NT2/D1 (cell line): ENCODE measurements at regions not wholly inside any gene's neighbourhood (a gene's known extent, or its start where the extent isn't known, plus 50 kb on each side); places are given as distances from the start of the nearest gene placed in this dataset.
A peak's percentile ranks its signal among the peaks of the same experiment; 100 is the strongest.
"Not testable (repeated sequence)": the region's sequence is repeated elsewhere in the genome, so short reads cannot be mapped to it uniquely, and the experiment has no call there.

ENCODE experiments used
- DNase-seq: peaks from one replicate; pipeline ENCODE4 v3.0.0-alpha.2; 2011; ENCODE audit warnings: low read depth, low spot score
- H3K27me3 ChIP-seq: 2 replicates; pipeline ENCODE4 v1.6.0; 2011; ENCODE audit warnings: mild to moderate bottlenecking; ENCODE audit not compliant: insufficient read length, insufficient read depth
- H3K36me3 ChIP-seq: 2 replicates; pipeline ENCODE4 v1.6.1; 2011; ENCODE audit warnings: mild to moderate bottlenecking, low read length, mixed read lengths; ENCODE audit not compliant: insufficient read depth, insufficient read length
- H3K4me1 ChIP-seq: 2 replicates; pipeline ENCODE4 v1.5.1; 2011; ENCODE audit not compliant: insufficient read depth, insufficient read length
- H3K4me3 ChIP-seq: 2 replicates; pipeline ENCODE4 v1.5.1; 2011; ENCODE audit warnings: low read depth; ENCODE audit not compliant: insufficient read length
- H3K9ac ChIP-seq: 2 replicates; pipeline ENCODE4 v1.6.0; 2011; ENCODE audit warnings: low read depth; ENCODE audit not compliant: insufficient read length
- H3K9me3 ChIP-seq: 2 replicates; pipeline ENCODE4 v1.5.1; 2011; ENCODE audit warnings: mild to moderate bottlenecking, low read length; ENCODE audit not compliant: insufficient read depth
- SUZ12 ChIP-seq: IDR thresholded peaks from 2 replicates; pipeline ENCODE4 v1.6.1; 2011; ENCODE audit not compliant: insufficient read length, insufficient read depth; ENCODE audit errors: extremely low read depth
- YY1 ChIP-seq: IDR thresholded peaks from 2 replicates; pipeline ENCODE4 v1.6.1; 2011; ENCODE audit not compliant: insufficient read length, insufficient read depth
- ZNF274 ChIP-seq: IDR thresholded peaks from 2 replicates; pipeline ENCODE4 v1.6.1; 2011; ENCODE audit warnings: mild to moderate bottlenecking, low read depth, low read length

DNA sequence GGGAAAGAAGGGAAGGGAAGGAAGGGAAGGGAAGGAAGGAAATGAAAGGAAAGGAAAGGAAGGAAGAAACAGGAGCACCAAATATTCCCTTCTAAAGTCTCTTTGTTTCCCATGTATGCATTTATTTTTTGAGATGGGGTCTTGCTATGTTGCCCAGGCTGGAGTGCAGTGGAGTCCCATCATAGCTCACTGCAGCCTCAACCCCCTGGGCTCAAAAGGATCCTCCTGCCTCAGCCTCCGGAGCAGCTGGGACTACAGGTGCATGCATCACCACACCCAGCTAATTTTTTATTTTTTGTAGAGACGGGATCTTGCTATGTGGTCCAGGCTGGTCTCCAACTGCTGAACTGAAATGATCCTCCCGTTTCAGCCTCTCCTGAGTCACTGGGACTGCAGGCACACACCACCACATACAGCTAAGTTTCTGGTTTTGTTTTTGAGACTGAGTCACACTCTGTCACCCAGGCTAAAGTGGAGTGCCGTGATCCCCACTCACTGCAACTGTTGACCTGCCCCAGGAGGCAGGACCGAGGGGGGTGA is 102.8 kb downstream of the CRLF2 start:
- Histone ChIP-seq H3K4me3 (no peak overlapping the region), H3K4me1 (peaks cover 11% of the 10 kb centered on the region), H3K36me3 (no peaks in the 10 kb centered on the region), H3K9me3 (no peaks in the 10 kb centered on the region), H3K27me3 (peaks cover 30% of the 10 kb centered on the region), H3K9ac (no peak overlapping the region)
- no peak for DNase-seq
- TF ChIP-seq SUZ12: no peak
- TF ChIP-seq YY1: no peak
- no peak for TF ChIP-seq ZNF274

- peak; percentile 85 for DNase-seq
- no peak for TF ChIP-seq ZNF274
- TF ChIP-seq YY1: no peak
- no peak for TF ChIP-seq SUZ12
- Histone ChIP-seq H3K9me3 (no peaks in the 10 kb centered on the region), H3K9ac (peak overlapping the region; percentile 52), H3K4me3 (no peak overlapping the region), H3K36me3 (no peaks in the 10 kb centered on the region), H3K4me1 (peaks cover 11% of the 10 kb centered on the region), H3K27me3 (peaks cover 30% of the 10 kb centered on the region)
These were observed 103.7 kb downstream of the CRLF2 start for GRCh38 chrX:1108501-1109445.

DNA sequence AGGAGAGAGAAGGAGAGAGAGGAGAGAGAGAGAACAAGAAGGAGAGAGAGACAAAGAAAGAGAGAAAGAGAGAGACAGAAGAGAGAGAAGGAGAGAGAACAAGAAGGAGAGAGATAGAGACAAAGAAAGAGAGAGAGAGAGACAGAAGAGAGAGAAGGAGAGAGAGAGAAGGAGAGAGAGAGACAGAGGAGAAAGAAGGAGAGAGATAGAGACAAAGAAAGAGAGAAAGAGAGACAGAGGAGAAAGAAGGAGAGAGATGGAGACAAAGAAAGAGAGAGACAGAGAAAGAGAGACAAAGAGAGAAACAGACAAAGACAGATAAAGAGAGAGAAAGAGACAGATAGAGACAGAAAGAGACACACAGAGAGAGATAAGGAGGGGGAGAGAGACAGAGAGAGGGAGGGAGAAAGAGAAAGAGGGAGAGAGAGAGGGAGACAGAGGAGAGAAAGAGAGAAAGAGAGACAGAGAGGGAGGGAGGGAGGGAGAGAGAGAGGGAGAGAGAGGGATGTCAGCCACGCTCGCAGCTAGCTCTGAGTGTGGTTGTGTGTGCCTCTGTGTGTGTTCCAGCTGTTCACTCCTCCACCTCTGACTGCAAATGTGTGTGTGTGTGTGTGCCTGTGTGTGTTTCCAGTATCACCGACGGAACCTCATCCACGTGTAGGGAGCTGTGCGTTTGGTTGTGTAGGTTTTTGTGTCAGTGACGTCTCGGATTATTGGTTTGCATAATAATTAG is 105.8 kb downstream of the CRLF2 start:
- DNase-seq: no peak
- Histone ChIP-seq H3K36me3 (no peaks in the 10 kb centered on the region), H3K9me3 (no peaks in the 10 kb centered on the region), H3K9ac (no peak overlapping the region), H3K4me3 (no peak overlapping the region), H3K27me3 (peaks cover 35% of the 10 kb centered on the region), H3K4me1 (peaks cover 11% of the 10 kb centered on the region)
- TF ChIP-seq ZNF274 (no peak), YY1 (no peak), SUZ12 (no peak)

DNA sequence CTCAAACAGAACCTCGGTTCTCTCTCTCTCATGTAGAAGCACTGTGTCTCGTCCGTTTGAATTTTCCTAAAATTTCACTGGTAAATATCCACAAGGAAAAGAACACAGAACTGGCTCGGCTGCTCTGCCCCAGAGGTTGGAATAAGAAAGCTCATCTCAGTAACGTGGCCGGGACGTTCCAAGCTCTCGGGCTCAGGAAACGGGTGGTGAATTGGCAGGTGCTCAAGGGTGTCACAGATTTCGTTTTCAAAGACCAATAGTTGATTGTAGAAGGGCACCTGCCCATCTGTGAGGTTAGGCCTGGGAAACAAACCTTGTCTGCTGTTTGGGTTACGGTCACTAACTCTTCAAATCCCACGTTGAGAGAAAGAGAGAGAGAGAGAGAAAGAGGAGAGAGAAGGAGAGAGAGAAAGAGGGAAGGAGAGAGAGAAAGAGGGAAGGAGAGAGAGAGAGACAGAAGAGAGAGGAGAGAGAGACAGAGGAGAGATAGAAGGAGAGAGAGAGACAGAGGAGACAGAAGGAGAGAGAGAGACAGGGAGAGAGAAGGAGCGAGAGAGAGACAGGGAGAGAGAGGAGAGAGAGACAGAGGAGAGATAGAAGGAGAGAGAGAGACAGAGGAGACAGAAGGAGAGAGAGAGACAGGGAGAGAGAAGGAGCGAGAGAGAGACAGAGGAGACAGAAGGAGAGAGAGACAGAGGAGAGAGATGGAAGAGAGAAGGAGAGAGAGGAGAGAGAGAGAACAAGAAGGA is 106.6 kb downstream of the CRLF2 start:
- no peak overlapping the region for H3K9ac ChIP-seq
- H3K27me3 ChIP-seq: peaks cover 37% of the 10 kb centered on the region
- no peak for DNase-seq
- H3K4me1 ChIP-seq: peaks cover 9% of the 10 kb centered on the region
- TF ChIP-seq SUZ12 (no peak), YY1 (no peak), ZNF274 (no peak)
- no peak overlapping the region for H3K4me3 ChIP-seq
- no peaks in the 10 kb centered on the region for H3K9me3 ChIP-seq
- no peaks in the 10 kb centered on the region for H3K36me3 ChIP-seq

GRCh38 chrX:1105031-1105430 is 107.4 kb downstream of the CRLF2 start:
- H3K27me3 ChIP-seq: peaks cover 37% of the 10 kb centered on the region
- H3K4me3 ChIP-seq, H3K9ac ChIP-seq, H3K9me3 ChIP-seq, H3K36me3 ChIP-seq, H3K4me1 ChIP-seq, DNase-seq: not testable (repeated sequence)

- TF ChIP-seq YY1: no peak
- TF ChIP-seq SUZ12: no peak
- TF ChIP-seq ZNF274: no peak
- DNase-seq: no peak
- peaks cover 5% of the 10 kb centered on the region for H3K4me1 ChIP-seq
- H3K4me3 ChIP-seq: no peak overlapping the region
- peaks cover 48% of the 10 kb centered on the region for H3K27me3 ChIP-seq
- no peaks in the 10 kb centered on the region for H3K9me3 ChIP-seq
- no peak overlapping the region for H3K9ac ChIP-seq
- H3K36me3 ChIP-seq: no peaks in the 10 kb centered on the region
These were observed 109.1 kb downstream of the CRLF2 start for GRCh38 chrX:1103360-1103759.
